ENCODE measurements at regions not wholly inside any gene's neighbourhood (a gene's known extent, or its start where the extent isn't known, plus 50 kb on each side); places are given as distances from the start of the nearest gene placed in this dataset.
A peak's percentile ranks its signal among the peaks of the same experiment; 100 is the strongest.

GRCh38 chr10:76640806-76641205 lies 996.8 kb downstream of the KCNMA1 start:
- DNase-seq (no peak), ATAC-seq (no peak)
- WGBS, 4 donors: 92 to 94% (median 93%) methylated on average over 5 of the region's 5 CpGs
- intact Hi-C loops (cut with DNase I): loop anchor here in 1 of 10 donors (10.0 kb wide), 1 partner anchor 134 kb away; no protein-coding TSS in a partner anchor
- Histone ChIP-seq H3K27ac (peak overlapping the region in 1 of 12 donors; percentile 59), H3K9me3 (no peaks in the 10 kb centered on the region), H3K4me3 (no peak overlapping the region), H3K4me1 (no peaks in the 10 kb centered on the region), H3K27me3 (no peaks in the 10 kb centered on the region), H3K36me3 (no peaks in the 10 kb centered on the region)
- no peak for TF ChIP-seq CTCF (IDR thresholded peaks at IDR 0.05)
- no peak for TF ChIP-seq POLR2A (IDR thresholded peaks at IDR 0.05)

- intact Hi-C loops (cut with DNase I): loop anchor here in 3 of 10 donors (5.0 to 10.0 kb wide), 4 partner anchors 142 to 352 kb away; no protein-coding TSS in a partner anchor
- peaks cover 0 to 16% (median 0%) of the 10 kb centered on the region in 12 donors for H3K4me1 ChIP-seq
- 87 to 100% (median 95%) methylated on average over 1 of the region's 1 CpG for WGBS, 4 donors
- ATAC-seq (peak; percentile 41 to 70 (median 56)), DNase-seq (no peak)
- no peak overlapping the region for H3K27ac ChIP-seq
- TF ChIP-seq POLR2A (IDR thresholded peaks at IDR 0.05): no peak
- peak in 7 of 12 donors; percentile 7 to 30 (median 29) for TF ChIP-seq CTCF (IDR thresholded peaks at IDR 0.05)
- H3K4me3 ChIP-seq: no peak overlapping the region
- H3K27me3 ChIP-seq: no peaks in the 10 kb centered on the region
- H3K36me3 ChIP-seq: no peaks in the 10 kb centered on the region
- no peaks in the 10 kb centered on the region for H3K9me3 ChIP-seq
These were observed 1004.9 kb downstream of the KCNMA1 start for GRCh38 chr10:76632767-76633051.

GRCh38 chr10:76631884-76632766 lies 1005.5 kb downstream of the KCNMA1 start:
- intact Hi-C loops (cut with DNase I): loop anchor here in 3 of 10 donors (5.0 to 10.0 kb wide), 4 partner anchors 143 to 353 kb away; no protein-coding TSS in a partner anchor
- H3K4me3 ChIP-seq: no peak overlapping the region
- DNase-seq: peak in 2 of 5 donors; percentile 35 to 52
- H3K27me3 ChIP-seq: no peaks in the 10 kb centered on the region
- peaks cover 0 to 16% (median 0%) of the 10 kb centered on the region in 12 donors for H3K4me1 ChIP-seq
- TF ChIP-seq CTCF (IDR thresholded peaks at IDR 0.05) (no peak), POLR2A (IDR thresholded peaks at IDR 0.05) (no peak)
- H3K27ac ChIP-seq: peak overlapping the region in 3 of 12 donors; percentile 2 to 38 (median 25)
- H3K36me3 ChIP-seq: no peaks in the 10 kb centered on the region
- WGBS, 4 donors: 34 to 47% (median 37%) methylated on average over 16 of the region's 16 CpGs
- H3K9me3 ChIP-seq: no peaks in the 10 kb centered on the region
- peak; percentile 53 to 85 (median 81) for ATAC-seq

GRCh38 chr10:76631036-76631670 lies 1006.5 kb downstream of the KCNMA1 start:
- ATAC-seq (no peak), DNase-seq (no peak)
- H3K27me3 ChIP-seq: no peaks in the 10 kb centered on the region
- H3K9me3 ChIP-seq: no peaks in the 10 kb centered on the region
- no peak overlapping the region for H3K4me3 ChIP-seq
- H3K4me1 ChIP-seq: peaks cover 0 to 23% (median 6%) of the 10 kb centered on the region in 12 donors
- 90 to 92% (median 91%) methylated on average over 5 of the region's 5 CpGs for WGBS, 4 donors
- intact Hi-C loops (cut with DNase I): loop anchor here in 3 of 10 donors (5.0 to 10.0 kb wide), 4 partner anchors 144 to 354 kb away; no protein-coding TSS in a partner anchor
- H3K27ac ChIP-seq: peak overlapping the region in 1 of 12 donors; percentile 25
- TF ChIP-seq CTCF (IDR thresholded peaks at IDR 0.05): no peak
- TF ChIP-seq POLR2A (IDR thresholded peaks at IDR 0.05): no peak
- H3K36me3 ChIP-seq: no peaks in the 10 kb centered on the region

Measured in heart left ventricle (tissue), 16 donors.